H9 (cell line): ENCODE measurements at regions not wholly inside any gene's neighbourhood (a gene's known extent, or its start where the extent isn't known, plus 50 kb on each side); places are given as distances from the start of the nearest gene placed in this dataset.

Source experiments
- DNase-seq: peaks from one replicate; pipeline ENCODE4 v3.0.0-alpha.2; 2017
- H2AFZ ChIP-seq: one replicate; pipeline ENCODE4 v1.6.1; 2013; ENCODE audit warnings: mild to moderate bottlenecking, low read length, control low read depth, moderate library complexity
- H2AK5ac ChIP-seq: 2 replicates; pipeline ENCODE4 v1.6.1; 2013; ENCODE audit warnings: low read length, control low read depth, mixed read lengths; ENCODE audit not compliant: insufficient read length
- H2BK120ac ChIP-seq: one replicate; pipeline ENCODE4 v1.6.1; 2013; ENCODE audit warnings: low read depth, mild to moderate bottlenecking, low read length, control low read depth, inconsistent platforms; ENCODE audit not compliant: poor library complexity, severe bottlenecking
- H2BK12ac ChIP-seq: 2 replicates; pipeline ENCODE4 v1.6.1; 2013; ENCODE audit warnings: low read length, control low read depth, mixed read lengths, low read depth; ENCODE audit not compliant: insufficient read length
- H2BK15ac ChIP-seq: 2 replicates; pipeline ENCODE4 v1.6.1; 2013; ENCODE audit warnings: low read depth, low read length, control low read depth
- H2BK20ac ChIP-seq: one replicate; pipeline ENCODE4 v1.6.1; 2013; ENCODE audit warnings: low read depth, mild to moderate bottlenecking, low read length, control low read depth, inconsistent platforms; ENCODE audit not compliant: poor library complexity, severe bottlenecking
- H2BK5ac ChIP-seq: 2 replicates; pipeline ENCODE4 v1.6.1; 2013; ENCODE audit warnings: low read length, control low read depth, mixed read lengths; ENCODE audit not compliant: insufficient read length
- H3K14ac ChIP-seq: 2 replicates; pipeline ENCODE4 v1.6.1; 2013; ENCODE audit warnings: low read length, control low read depth; ENCODE audit not compliant: insufficient read depth
- H3K18ac ChIP-seq: 2 replicates; pipeline ENCODE4 v1.6.1; 2013; ENCODE audit warnings: low read depth, mild to moderate bottlenecking, mixed read lengths, low read length, control low read depth; ENCODE audit not compliant: insufficient read length
- H3K23ac ChIP-seq: 2 replicates; pipeline ENCODE4 v1.6.1; 2013; ENCODE audit warnings: low read length, control low read depth, mixed read lengths, low read depth; ENCODE audit not compliant: insufficient read length
- H3K23me2 ChIP-seq: 2 replicates; pipeline ENCODE4 v1.6.1; 2013; ENCODE audit warnings: low read depth, mild to moderate bottlenecking, mixed read lengths, low read length, control low read depth; ENCODE audit not compliant: insufficient read length, poor library complexity, severe bottlenecking
- H3K27ac ChIP-seq: 2 replicates; pipeline ENCODE4 v1.5.1; 2013; ENCODE audit warnings: low read length, control low read depth, mixed read lengths, low read depth; ENCODE audit not compliant: insufficient read length
- H3K27me3 ChIP-seq: 2 replicates; pipeline ENCODE4 v1.6.1; 2013; ENCODE audit warnings: low read length, control low read depth, inconsistent platforms; ENCODE audit not compliant: insufficient read depth
- H3K4ac ChIP-seq: 2 replicates; pipeline ENCODE4 v1.6.1; 2013; ENCODE audit warnings: low read depth, mild to moderate bottlenecking, control low read depth, inconsistent platforms, low read length, moderate library complexity
- H3K4me1 ChIP-seq: 2 replicates; pipeline ENCODE4 v1.6.1; 2013; ENCODE audit warnings: low read length, control low read depth, inconsistent platforms; ENCODE audit not compliant: insufficient read depth
- H3K4me2 ChIP-seq: 2 replicates; pipeline ENCODE4 v1.6.1; 2013; ENCODE audit warnings: low read length, control low read depth, mixed read lengths; ENCODE audit not compliant: insufficient read length, insufficient read depth
- H3K56ac ChIP-seq: 2 replicates; pipeline ENCODE4 v1.6.1; 2013; ENCODE audit warnings: low read depth, mild to moderate bottlenecking, mixed read lengths, low read length, control low read depth; ENCODE audit not compliant: insufficient read length
- H3K79me1 ChIP-seq: 2 replicates; pipeline ENCODE4 v1.6.1; 2013; ENCODE audit warnings: low read depth, mild to moderate bottlenecking, moderate library complexity, low read length, control low read depth, inconsistent platforms; ENCODE audit not compliant: insufficient read depth, poor library complexity, severe bottlenecking
- H3K79me2 ChIP-seq: 2 replicates; pipeline ENCODE4 v1.6.1; 2013; ENCODE audit warnings: low read length, control low read depth, inconsistent platforms; ENCODE audit not compliant: insufficient read depth
- H3K9ac ChIP-seq: 2 replicates; pipeline ENCODE4 v1.6.1; 2013; ENCODE audit warnings: low read length, control low read depth, mixed read lengths; ENCODE audit not compliant: insufficient read length; ENCODE audit errors: extremely low read depth
- H3K9me3 ChIP-seq: one replicate; pipeline ENCODE4 v1.6.1; 2013; ENCODE audit warnings: low read depth, low read length, inconsistent platforms; ENCODE audit not compliant: control insufficient read depth
- H3T11ph ChIP-seq: one replicate; pipeline ENCODE4 v1.6.1; 2013; ENCODE audit warnings: mild to moderate bottlenecking, low read length, control low read depth, inconsistent platforms
- H4K20me1 ChIP-seq: one replicate; pipeline ENCODE4 v1.6.1; 2013; ENCODE audit not compliant: control insufficient read depth, insufficient read length, insufficient read depth
- H4K5ac ChIP-seq: 2 replicates; pipeline ENCODE4 v1.6.1; 2013; ENCODE audit warnings: low read depth, mild to moderate bottlenecking, mixed read lengths, low read length, control low read depth; ENCODE audit not compliant: insufficient read length
- H4K8ac ChIP-seq: replicated peaks from 2 replicates; pipeline ENCODE4 v1.6.1; 2013; ENCODE audit warnings: low read length, control low read depth, mixed read lengths, low read depth; ENCODE audit not compliant: insufficient read length
- H4K91ac ChIP-seq: 2 replicates; pipeline ENCODE4 v1.6.1; 2013; ENCODE audit warnings: low read depth, mild to moderate bottlenecking, moderate library complexity, mixed read lengths, low read length, control low read depth; ENCODE audit not compliant: insufficient read length
- H3K27ac Mint-ChIP-seq, 3 experiments: 2 replicates in 2 of 3; 3 replicates in 1 of 3; pipeline ENCODE4 v1.8.0; 2020 to 2021; ENCODE audit warnings: mixed read lengths in 3 of 3, mild to moderate bottlenecking in 1 of 3, moderate library complexity in 1 of 3
- H3K27me3 Mint-ChIP-seq: 2 replicates; pipeline ENCODE4 v1.8.0; 2021; ENCODE audit warnings: low read depth, mild to moderate bottlenecking, moderate library complexity, mixed read lengths
- H3K36me3 Mint-ChIP-seq, 3 experiments: 2 replicates in 2 of 3; 3 replicates in 1 of 3; pipeline ENCODE4 v1.8.0; 2020 to 2021; ENCODE audit warnings: low read depth in 3 of 3, mixed read lengths in 3 of 3; ENCODE audit not compliant: insufficient read depth in 1 of 3
- H3K4me1 Mint-ChIP-seq, 2 experiments: 2 replicates each; pipeline ENCODE4 v1.8.0; 2020; ENCODE audit warnings: mixed read lengths in 2 of 2
- H3K4me3 Mint-ChIP-seq, 2 experiments: 2 replicates in 1 of 2; 3 replicates in 1 of 2; pipeline ENCODE4 v1.8.0; 2020 to 2021; ENCODE audit warnings: mild to moderate bottlenecking in 2 of 2, mixed read lengths in 2 of 2, moderate library complexity in 1 of 2
- H3K9me3 Mint-ChIP-seq, 2 experiments: 2 replicates in 1 of 2; 3 replicates in 1 of 2; pipeline ENCODE4 v1.8.0; 2020; ENCODE audit warnings: mild to moderate bottlenecking in 2 of 2, mixed read lengths in 2 of 2, moderate library complexity in 1 of 2
- WGBS: extraction: QIAGEN DNeasy Blood & Tissue Kit; methylation state at CpG from one replicate; pipeline ENCODE4 v1.1.7; 2013; ENCODE audit warnings: missing lambda C conversion rate, low lambda C conversion rate, mixed read lengths; ENCODE audit not compliant: insufficient read length; ENCODE audit errors: extremely low coverage; 5-methylcytosine and 5-hydroxymethylcytosine counted together
- TF ChIP-seq, protein P1 (sequence below): fragments of 200-600 bp; sonication (generic); conservative IDR thresholded peaks from 3 replicates; pipeline ENCODE4 v1.8.0; 2021; ENCODE audit warnings: antibody characterized with exemption, mild to moderate bottlenecking

- Histone ChIP-seq H3K23me2 (no peaks in the 10 kb centered on the region), H2AFZ (no peak overlapping the region), H2AK5ac (no peak overlapping the region), H2BK5ac (no peak overlapping the region), H3K9ac (no peak overlapping the region), H3K79me1 (no peaks in the 10 kb centered on the region), H4K20me1 (no peaks in the 10 kb centered on the region), H4K91ac (no peak overlapping the region), H3K14ac (no peak overlapping the region), H2BK15ac (no peak overlapping the region), H4K8ac (no peak overlapping the region), H3T11ph (no peak overlapping the region), H2BK12ac (no peak overlapping the region), H3K4me2 (no peak overlapping the region), H4K5ac (no peak overlapping the region), H3K27me3 (no peaks in the 10 kb centered on the region), H3K79me2 (no peaks in the 10 kb centered on the region), H3K27ac (no peak overlapping the region), H2BK120ac (no peak overlapping the region), H3K4me1 (no peaks in the 10 kb centered on the region), H2BK20ac (no peak overlapping the region), H3K9me3 (no peaks in the 10 kb centered on the region), H3K18ac (no peak overlapping the region), H3K56ac (no peak overlapping the region), H3K23ac (no peak overlapping the region), H3K4ac (no peak overlapping the region)
- DNase-seq, result no peak
- no peaks in the 10 kb centered on the region for H3K9me3 Mint-ChIP-seq
- no peak overlapping the region for H3K4me3 Mint-ChIP-seq
- no peak overlapping the region for H3K27ac Mint-ChIP-seq
- no peaks in the 10 kb centered on the region for H3K27me3 Mint-ChIP-seq
- H3K36me3 Mint-ChIP-seq, result no peaks in the 10 kb centered on the region; a peak in 1 of 7 replicates
- WGBS, result no CpG with 5 or more reads among the region's 2 CpGs
- H3K4me1 Mint-ChIP-seq, result peaks cover 0 to 11% of the 10 kb centered on the region in 2 experiments; a peak in 1 of 4 replicates
- TF ChIP-seq, protein P1, sequence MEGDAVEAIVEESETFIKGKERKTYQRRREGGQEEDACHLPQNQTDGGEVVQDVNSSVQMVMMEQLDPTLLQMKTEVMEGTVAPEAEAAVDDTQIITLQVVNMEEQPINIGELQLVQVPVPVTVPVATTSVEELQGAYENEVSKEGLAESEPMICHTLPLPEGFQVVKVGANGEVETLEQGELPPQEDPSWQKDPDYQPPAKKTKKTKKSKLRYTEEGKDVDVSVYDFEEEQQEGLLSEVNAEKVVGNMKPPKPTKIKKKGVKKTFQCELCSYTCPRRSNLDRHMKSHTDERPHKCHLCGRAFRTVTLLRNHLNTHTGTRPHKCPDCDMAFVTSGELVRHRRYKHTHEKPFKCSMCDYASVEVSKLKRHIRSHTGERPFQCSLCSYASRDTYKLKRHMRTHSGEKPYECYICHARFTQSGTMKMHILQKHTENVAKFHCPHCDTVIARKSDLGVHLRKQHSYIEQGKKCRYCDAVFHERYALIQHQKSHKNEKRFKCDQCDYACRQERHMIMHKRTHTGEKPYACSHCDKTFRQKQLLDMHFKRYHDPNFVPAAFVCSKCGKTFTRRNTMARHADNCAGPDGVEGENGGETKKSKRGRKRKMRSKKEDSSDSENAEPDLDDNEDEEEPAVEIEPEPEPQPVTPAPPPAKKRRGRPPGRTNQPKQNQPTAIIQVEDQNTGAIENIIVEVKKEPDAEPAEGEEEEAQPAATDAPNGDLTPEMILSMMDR, result no peak
Observed at GRCh38 chr2:215882689-215883088, 130.7 kb downstream of the MREG start.
